ENCODE measurements at regions not wholly inside any gene's neighbourhood (a gene's known extent, or its start where the extent isn't known, plus 50 kb on each side); places are given as distances from the start of the nearest gene placed in this dataset.

GRCh38 chr2:41137031-41137430, 685.1 kb upstream of the SLC8A1 start:
- Histone ChIP-seq H3K4me3 (no peak overlapping the region), H3K4me1 (no peaks in the 10 kb centered on the region), H3K36me3 (no peaks in the 10 kb centered on the region), H3K27me3 (replicated peaks in 1 of 7) (no peaks in the 10 kb centered on the region), H3K27ac (no peak overlapping the region), H3K9me3 (no peaks in the 10 kb centered on the region)
- DNase-seq = no peak
- 16 to 26% (median 22%) methylated on average over 1 of the region's 1 CpG for WGBS, 5 donors
- TF ChIP-seq POLR2A (IDR thresholded peaks at IDR 0.05) (no peak), POLR2AphosphoS5 (IDR thresholded peaks at IDR 0.05) (no peak), CTCF (IDR thresholded peaks at IDR 0.05 in 8 of 11, conservative IDR thresholded peaks at IDR 0.05 in 3 of 11) (no peak)
- intact Hi-C loops (cut with DNase I; ENCODE audit: low total_unique reads) = no loop called here

- Histone ChIP-seq H3K27ac (no peak overlapping the region), H3K4me1 (no peaks in the 10 kb centered on the region), H3K9me3 (no peaks in the 10 kb centered on the region), H3K27me3 (replicated peaks in 1 of 7) (no peaks in the 10 kb centered on the region), H3K36me3 (no peaks in the 10 kb centered on the region), H3K4me3 (no peak overlapping the region)
- TF ChIP-seq POLR2A (IDR thresholded peaks at IDR 0.05) (no peak), CTCF (IDR thresholded peaks at IDR 0.05 in 8 of 11, conservative IDR thresholded peaks at IDR 0.05 in 3 of 11) (no peak), POLR2AphosphoS5 (IDR thresholded peaks at IDR 0.05) (no peak)
- no peak for DNase-seq
- intact Hi-C loops (cut with DNase I; ENCODE audit: low total_unique reads) = no loop called here
- 90 to 94% (median 91%) methylated on average over 5 of the region's 5 CpGs for WGBS, 5 donors
Observed at GRCh38 chr2:41141146-41141791, 689.4 kb upstream of the SLC8A1 start.

- WGBS, 5 donors = 33 to 69% (median 54%) methylated on average over 1 of the region's 1 CpG
- H3K9me3 ChIP-seq = no peaks in the 10 kb centered on the region
- no peak overlapping the region for H3K4me3 ChIP-seq
- TF ChIP-seq CTCF (IDR thresholded peaks at IDR 0.05 in 8 of 11, conservative IDR thresholded peaks at IDR 0.05 in 3 of 11) = no peak
- no peak for TF ChIP-seq POLR2A (IDR thresholded peaks at IDR 0.05)
- no peak for TF ChIP-seq POLR2AphosphoS5 (IDR thresholded peaks at IDR 0.05)
- no peaks in the 10 kb centered on the region for H3K36me3 ChIP-seq
- no peaks in the 10 kb centered on the region for H3K27me3 ChIP-seq (replicated peaks in 1 of 7)
- DNase-seq = no peak
- intact Hi-C loops (cut with DNase I; ENCODE audit: low total_unique reads) = no loop called here
- H3K4me1 ChIP-seq = no peaks in the 10 kb centered on the region
- H3K27ac ChIP-seq = no peak overlapping the region
Observed at GRCh38 chr2:41142478-41142877, 690.6 kb upstream of the SLC8A1 start.

GRCh38 chr2:41145066-41145465, 693.2 kb upstream of the SLC8A1 start:
- no peak for TF ChIP-seq POLR2AphosphoS5 (IDR thresholded peaks at IDR 0.05)
- no peak for TF ChIP-seq POLR2A (IDR thresholded peaks at IDR 0.05)
- no peak for TF ChIP-seq CTCF (IDR thresholded peaks at IDR 0.05 in 8 of 11, conservative IDR thresholded peaks at IDR 0.05 in 3 of 11)
- Histone ChIP-seq H3K36me3 (no peaks in the 10 kb centered on the region), H3K4me1 (no peaks in the 10 kb centered on the region), H3K27me3 (replicated peaks in 1 of 7) (no peaks in the 10 kb centered on the region), H3K4me3 (no peak overlapping the region), H3K27ac (no peak overlapping the region), H3K9me3 (no peaks in the 10 kb centered on the region)
- intact Hi-C loops (cut with DNase I; ENCODE audit: low total_unique reads) = no loop called here
- WGBS, 5 donors = 86 to 98% (median 91%) methylated on average over 1 of the region's 1 CpG
- no peak for DNase-seq
